ENCODE measurements at regions not wholly inside any gene's neighbourhood (a gene's known extent, or its start where the extent isn't known, plus 50 kb on each side); places are given as distances from the start of the nearest gene placed in this dataset.

DNA sequence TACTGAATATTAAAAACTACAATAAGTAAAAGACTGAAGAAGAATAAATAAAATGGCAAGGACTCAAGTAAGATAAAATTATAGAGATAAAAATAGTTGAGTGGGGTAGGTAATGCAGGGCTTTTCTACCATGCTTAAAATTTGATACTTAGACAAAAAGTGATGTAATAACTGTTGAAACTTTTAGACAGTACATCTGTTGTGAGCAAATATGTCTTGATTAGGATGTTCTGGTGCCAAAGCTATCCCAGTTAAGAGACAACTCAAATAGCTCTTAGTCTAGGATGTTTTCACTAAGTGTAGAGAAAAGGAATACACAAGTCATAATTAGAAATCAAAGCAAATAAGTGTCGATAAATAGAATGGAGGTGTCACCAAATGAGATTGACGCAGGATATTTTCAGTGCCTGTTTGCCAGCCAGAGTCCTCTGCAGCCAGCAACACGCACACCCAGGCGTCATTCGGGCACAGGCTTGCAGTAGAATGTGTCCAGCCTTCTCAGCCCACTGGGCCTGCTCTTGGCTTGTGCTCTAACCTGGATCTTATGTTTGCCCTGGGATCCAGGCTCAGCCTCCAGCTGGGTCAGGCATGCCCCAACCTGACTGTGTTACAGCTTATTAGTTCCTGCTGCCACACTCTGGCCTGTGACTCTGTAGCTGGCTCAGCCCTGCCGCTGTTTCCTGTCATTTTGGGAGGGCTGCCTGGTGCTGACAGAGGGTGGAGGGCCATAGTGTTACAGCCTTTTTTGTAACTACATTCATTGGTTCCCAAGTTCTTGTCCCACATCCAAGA is 766.2 kb downstream of the PCDH17 start:
- TF ChIP-seq, protein P1, sequence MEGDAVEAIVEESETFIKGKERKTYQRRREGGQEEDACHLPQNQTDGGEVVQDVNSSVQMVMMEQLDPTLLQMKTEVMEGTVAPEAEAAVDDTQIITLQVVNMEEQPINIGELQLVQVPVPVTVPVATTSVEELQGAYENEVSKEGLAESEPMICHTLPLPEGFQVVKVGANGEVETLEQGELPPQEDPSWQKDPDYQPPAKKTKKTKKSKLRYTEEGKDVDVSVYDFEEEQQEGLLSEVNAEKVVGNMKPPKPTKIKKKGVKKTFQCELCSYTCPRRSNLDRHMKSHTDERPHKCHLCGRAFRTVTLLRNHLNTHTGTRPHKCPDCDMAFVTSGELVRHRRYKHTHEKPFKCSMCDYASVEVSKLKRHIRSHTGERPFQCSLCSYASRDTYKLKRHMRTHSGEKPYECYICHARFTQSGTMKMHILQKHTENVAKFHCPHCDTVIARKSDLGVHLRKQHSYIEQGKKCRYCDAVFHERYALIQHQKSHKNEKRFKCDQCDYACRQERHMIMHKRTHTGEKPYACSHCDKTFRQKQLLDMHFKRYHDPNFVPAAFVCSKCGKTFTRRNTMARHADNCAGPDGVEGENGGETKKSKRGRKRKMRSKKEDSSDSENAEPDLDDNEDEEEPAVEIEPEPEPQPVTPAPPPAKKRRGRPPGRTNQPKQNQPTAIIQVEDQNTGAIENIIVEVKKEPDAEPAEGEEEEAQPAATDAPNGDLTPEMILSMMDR (IDR thresholded peaks at IDR 0.05; ENCODE audit: low read depth, low read length): no peak
- DNase-seq (ENCODE audit: extremely low read depth, low read depth): no peak

DNA sequence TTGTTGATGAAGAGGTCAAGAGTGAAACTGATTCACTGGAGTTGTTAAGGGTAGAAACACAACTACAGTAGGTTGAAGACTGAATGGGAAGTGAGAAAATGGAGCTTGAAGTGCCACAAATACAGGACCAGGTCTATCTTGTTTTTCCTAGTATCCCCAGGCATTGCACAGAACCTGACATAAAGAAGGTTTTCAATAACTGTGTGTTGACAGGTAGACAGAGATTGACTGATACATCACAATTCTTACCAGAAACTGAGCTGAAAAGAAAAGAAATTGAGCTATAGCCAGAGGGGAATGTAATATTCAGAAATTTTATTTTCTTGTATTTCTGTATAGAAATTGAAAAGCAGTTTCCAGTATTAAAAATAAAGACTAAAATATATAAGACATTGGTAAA is 767.7 kb downstream of the PCDH17 start:
- TF ChIP-seq, protein P1 (IDR thresholded peaks at IDR 0.05; ENCODE audit: low read depth, low read length): no peak
- DNase-seq (ENCODE audit: extremely low read depth, low read depth): no peak

DNA sequence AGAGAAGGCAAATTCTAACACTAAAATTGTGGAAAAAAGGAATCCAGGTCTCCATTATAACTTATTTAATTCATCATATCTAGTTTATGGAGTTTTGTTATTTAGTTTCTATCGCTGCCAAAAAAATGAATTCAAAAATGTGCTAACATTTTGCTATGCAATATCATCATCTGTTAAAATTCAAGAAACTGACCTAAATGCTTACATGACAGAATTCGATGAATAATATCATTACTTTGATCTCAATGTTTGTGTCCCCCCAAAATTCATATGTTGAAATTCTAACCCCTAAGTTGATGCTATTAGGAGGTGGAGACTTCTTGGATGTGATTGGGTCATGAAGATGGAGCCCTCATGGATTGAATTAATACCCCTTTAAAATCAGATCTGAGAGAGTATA is 775.0 kb downstream of the PCDH17 start:
- TF ChIP-seq, protein P1 (IDR thresholded peaks at IDR 0.05; ENCODE audit: low read depth, low read length): no peak

DNA sequence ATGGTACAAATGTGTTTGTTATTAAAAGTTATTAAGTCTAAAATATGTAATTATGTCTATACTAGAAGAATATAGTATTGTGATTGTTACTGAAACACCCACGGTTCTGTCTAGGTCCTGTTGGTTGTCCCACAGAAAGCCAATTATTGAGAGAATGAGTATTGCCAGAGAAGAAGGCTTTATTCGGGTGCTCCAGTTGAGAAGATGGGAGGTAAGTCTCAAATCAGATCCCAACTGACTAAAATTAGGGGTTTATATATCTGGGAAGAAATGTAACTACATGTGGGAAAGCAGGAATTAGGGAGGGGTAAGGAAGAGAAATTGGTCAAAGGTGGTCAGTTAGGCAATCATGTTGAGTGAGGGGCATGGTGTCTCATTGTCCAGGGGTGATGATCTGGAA is 798.4 kb downstream of the PCDH17 start:
- TF ChIP-seq, protein P1 (IDR thresholded peaks at IDR 0.05; ENCODE audit: low read depth, low read length): no peak
- no peak for DNase-seq (ENCODE audit: extremely low read depth, low read depth)

More for the DNA sequence above, 775.0 kb downstream of the PCDH17 start:
- no peak for DNase-seq (ENCODE audit: extremely low read depth, low read depth)

DNA sequence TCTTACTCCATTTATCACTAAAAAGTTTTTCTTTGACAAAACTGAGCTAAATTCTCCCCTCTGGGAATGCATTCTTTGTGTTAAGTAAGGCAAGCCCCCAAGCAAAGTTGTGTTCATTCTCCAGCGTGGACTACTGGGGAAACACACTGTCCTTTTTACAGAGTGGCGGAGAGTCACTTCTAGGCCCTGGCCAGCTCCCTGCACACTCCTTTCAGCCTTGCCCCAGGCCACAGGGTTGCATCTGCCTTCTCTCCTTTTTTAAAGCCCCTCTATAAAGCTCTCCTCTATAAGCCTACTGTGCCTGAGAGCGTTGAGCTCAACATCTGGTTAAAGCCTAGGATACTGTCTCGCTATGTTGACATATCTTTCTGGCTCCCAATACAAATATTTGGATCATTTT is 803.4 kb downstream of the PCDH17 start:
- DNase-seq (ENCODE audit: extremely low read depth, low read depth): no peak
- TF ChIP-seq, protein P1 (IDR thresholded peaks at IDR 0.05; ENCODE audit: low read depth, low read length): no peak

DNA sequence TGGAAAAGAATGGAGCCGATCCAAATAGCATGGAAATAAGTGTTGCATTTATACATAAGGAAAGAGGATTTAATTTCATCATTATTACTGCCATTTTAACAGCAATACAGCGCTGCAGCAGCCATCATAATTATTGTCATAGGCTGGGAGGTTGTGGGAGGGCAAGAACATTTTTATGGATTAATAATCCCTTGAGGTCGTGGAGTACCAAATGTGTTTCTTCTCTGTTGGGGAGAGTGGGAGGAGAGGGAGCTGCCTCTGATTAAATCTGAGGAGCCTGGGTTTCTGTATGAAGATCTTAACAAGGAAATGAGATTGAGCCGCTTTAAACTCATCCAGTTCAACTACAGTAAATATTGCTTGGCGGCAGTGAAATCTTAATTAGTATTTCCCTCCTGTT is 805.9 kb downstream of the PCDH17 start:
- DNase-seq (ENCODE audit: extremely low read depth, low read depth): no peak
- TF ChIP-seq, protein P1 (IDR thresholded peaks at IDR 0.05; ENCODE audit: low read depth, low read length): no peak

DNA sequence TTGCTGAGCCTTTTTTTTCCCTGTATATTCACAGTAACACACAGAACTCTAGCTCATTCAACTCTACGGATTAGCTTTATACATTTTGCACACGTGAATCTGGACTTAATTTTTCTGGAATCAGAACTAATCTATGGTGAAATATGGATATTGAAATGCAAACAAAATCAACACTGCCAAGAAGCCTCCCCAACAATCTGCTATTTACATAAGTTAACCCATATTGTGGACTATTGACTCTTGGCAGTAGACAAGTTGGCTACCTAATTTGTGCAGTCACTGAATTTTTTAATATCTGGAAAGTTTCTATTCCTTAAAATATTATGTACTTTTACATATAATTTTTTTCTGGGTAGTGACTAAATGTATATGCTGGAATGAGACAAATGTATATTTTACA is 815.4 kb downstream of the PCDH17 start:
- TF ChIP-seq, protein P1 (IDR thresholded peaks at IDR 0.05; ENCODE audit: low read depth, low read length): no peak
- DNase-seq (ENCODE audit: extremely low read depth, low read depth): no peak

All from AG09319 (cell line).